Tibial nerve (tissue), 4 donors: ENCODE measurements at regions not wholly inside any gene's neighbourhood (a gene's known extent, or its start where the extent isn't known, plus 50 kb on each side); places are given as distances from the start of the nearest gene placed in this dataset.

Source experiments
- CTCF ChIP-seq, 5 experiments: fragments of 200-600 bp in 3 of 5; fragments of 450-650 bp in 2 of 5; sonication (generic) in 3 of 5; IDR thresholded peaks; one replicate each; pipeline ENCODE4 v1.5.1; 2016 to 2019; ENCODE audit warnings: antibody characterized with exemption in 5 of 5, mild to moderate bottlenecking in 3 of 5, moderate library complexity in 2 of 5
- EP300 ChIP-seq, 2 donors: sonication (generic); formaldehyde crosslinking; IDR thresholded peaks; one replicate each; pipeline ENCODE4 v1.6.1; 2017; ENCODE audit warnings: antibody characterized with exemption in 2 of 2, mild to moderate bottlenecking in 1 of 2

GRCh38 chrX:68994891-68995255 lies 166.1 kb downstream of the EFNB1 start:
- TF ChIP-seq CTCF (IDR thresholded peaks at IDR 0.05) (no peak), EP300 (IDR thresholded peaks at IDR 0.05) (no peak)
